GM21619 (cell line): ENCODE measurements at regions not wholly inside any gene's neighbourhood (a gene's known extent, or its start where the extent isn't known, plus 50 kb on each side); places are given as distances from the start of the nearest gene placed in this dataset.
A peak's percentile ranks its signal among the peaks of the same experiment; 100 is the strongest.
"Not testable (repeated sequence)": the region's sequence is repeated elsewhere in the genome, so short reads cannot be mapped to it uniquely, and the experiment has no call there.

Experiments
- ATAC-seq: cut with Tn5 transposase; IDR thresholded peaks from one replicate; pipeline ENCODE4 v1.9.1; 2021; ENCODE audit not compliant: unreplicated experiment

DNA sequence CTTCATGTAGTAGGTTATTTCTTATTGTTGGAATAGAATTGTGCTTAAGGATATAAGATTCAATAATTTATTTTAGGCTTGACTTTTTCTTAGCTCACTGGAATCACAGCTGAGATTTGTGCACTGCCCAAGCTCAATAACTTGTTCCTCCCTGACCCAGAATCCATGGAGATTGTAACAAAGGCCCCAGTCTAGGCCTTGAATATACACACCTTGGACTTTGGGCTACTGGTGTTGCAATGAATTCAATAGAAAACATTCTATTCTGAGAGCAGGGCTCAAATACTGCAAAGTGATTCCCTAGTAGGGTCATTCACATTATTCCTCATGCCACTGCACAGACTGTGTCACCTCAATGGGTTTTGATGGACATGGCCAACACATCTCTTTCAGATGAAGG is 352.4 kb downstream of the GALC start:
- no peak for ATAC-seq

GRCh38 chr14:87638196-87638595 is 354.8 kb downstream of the GALC start:
- no peak for ATAC-seq

GRCh38 chr14:87635442-87635841 is 357.5 kb downstream of the GALC start:
- no peak for ATAC-seq

DNA sequence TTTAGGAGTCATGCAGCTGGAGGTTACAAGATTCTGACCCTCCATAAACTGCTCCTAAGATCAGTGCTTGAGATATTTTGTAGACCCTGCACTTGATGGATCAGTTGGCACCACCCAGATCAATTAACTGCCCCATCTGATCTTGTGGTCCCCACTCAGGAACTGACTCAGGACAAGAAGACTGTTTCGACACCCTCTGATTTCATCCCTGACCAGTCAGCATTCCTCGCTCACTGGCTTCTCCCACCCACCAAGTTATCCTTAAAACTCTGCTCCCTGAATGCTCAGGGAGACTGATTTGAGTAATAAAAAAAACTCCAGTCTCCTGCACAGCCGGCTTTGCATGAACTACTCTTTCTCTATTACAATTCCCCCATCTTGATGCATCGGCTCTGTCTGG is 360.2 kb downstream of the GALC start:
- ATAC-seq = no peak

DNA sequence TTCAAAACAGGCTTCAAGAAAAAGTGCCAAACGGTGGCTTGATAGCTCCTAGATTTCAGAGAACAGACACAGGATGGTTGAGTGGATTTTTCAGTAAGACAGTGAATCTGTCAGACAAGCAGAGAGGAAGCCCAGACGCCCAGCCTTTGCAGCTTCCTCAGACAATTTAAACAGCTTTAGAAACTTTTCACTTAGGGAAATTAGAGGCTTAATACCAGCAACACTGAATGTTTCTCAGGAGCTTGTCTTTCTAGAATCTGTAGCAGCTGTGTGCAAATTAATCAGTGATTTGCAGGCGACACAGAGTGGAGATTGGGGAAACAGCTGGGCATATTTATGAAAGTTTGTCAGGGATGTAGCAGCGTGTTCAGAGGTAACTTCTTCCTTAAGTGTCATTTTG is 362.1 kb downstream of the GALC start:
- ATAC-seq = no peak

- ATAC-seq = no peak
These were observed 363.2 kb downstream of the GALC start for GRCh38 chr14:87629788-87630187.

DNA sequence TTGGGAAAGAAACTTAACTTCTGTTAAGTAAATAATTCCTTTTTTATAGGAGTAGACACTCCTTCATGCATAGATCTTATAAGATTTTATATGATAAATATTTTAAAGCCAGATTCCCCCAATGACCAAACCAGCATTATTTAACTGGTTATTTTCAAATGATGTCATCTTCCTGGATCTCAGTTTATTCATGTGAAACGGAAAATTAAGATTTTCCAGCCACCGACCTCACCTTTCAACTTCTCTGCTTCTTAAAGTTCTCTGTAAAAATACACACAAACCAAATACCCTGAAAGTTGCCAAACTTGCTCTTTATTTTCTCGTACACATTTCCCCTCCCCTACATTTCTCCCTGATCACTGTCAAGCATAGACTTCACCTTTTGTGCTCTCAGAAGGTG is 364.2 kb downstream of the GALC start:
- ATAC-seq = no peak

GRCh38 chr14:87628129-87628528 is 364.9 kb downstream of the GALC start:
- no peak for ATAC-seq

GRCh38 chr14:87626266-87626665 is 366.7 kb downstream of the GALC start:
- ATAC-seq = no peak

DNA sequence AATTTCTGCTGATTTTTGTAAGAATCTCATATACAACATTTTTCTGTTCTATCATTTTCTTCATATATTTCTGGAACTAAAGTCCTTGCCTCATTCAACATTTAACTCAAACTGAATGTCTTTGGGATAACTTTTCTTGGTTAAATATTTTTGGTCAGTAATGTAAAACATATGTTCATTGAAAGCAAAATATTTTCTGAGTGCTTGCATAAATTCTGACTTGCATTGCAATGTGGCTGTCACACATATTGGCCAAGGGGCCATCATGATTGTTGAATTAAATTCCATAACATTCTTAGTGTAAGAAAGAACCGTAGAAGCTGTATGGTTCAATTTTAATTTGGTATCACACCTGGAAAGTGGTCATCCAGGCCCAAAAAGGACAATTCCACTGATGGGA is 369.4 kb downstream of the GALC start:
- no peak for ATAC-seq

GRCh38 chr14:87617079-87617478 is 375.9 kb downstream of the GALC start:
- ATAC-seq = no peak

- peak; percentile 88 for ATAC-seq
These were observed 376.9 kb downstream of the GALC start for GRCh38 chr14:87615822-87616679.

DNA sequence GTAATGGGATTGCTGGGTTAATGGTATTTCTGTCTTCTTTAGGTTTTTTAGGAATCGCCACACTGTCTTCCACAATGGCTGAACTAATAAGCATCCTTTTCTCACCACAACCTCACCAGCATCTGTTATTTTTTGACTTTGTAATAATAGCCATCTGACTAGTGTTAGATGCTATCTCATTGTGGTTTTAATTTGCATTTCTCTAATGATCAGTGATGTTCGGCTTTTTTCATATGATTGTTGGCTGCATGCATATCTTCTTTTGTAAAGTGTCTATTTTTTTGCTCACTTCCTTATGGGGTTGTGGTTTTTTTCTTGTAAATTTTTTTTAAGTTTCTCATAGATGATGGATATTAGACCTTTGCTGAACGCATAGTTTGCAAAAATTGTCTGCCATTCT is 377.9 kb downstream of the GALC start:
- no peak for ATAC-seq

DNA sequence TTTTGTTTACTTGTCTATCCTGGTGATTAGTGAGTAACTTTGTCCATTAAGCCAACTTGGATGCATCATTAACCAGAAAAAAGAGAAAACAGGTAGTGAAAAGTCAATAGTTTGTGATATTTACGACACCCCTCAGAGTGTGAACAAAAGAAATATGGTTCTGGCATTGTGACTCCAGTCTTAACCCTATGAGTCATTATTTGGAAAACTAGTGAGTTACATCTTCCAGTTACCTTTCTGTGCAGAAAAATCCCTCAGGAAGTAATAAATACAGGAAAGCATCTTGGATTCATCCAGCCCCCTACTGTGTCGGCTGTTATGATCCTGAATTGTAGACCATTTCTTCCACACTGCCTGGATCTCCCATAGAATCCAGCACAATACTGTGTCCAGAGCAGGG is 379.1 kb downstream of the GALC start:
- no peak for ATAC-seq

- not testable (repeated sequence) for ATAC-seq
These were observed 385.9 kb downstream of the GALC start for GRCh38 chr14:87607056-87607455.

DNA sequence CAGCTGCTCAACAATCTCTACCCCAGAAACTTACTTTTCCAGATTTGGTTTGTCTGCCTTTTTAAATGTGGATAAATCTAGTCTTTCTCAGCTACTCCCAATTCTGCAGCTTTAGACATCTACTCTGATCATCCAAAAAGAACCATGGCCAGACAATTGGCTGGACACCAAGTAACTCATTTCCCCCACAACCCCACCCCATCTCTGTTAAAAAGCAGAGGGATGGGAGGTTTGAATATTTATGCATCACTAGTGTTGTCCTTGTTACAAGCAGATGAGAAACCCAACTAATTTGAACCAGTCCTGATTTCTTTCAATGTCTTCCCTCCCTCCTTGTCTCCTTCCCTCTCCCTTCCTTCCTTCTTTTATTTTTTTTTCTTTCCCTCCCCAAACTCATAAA is 391.9 kb downstream of the GALC start:
- ATAC-seq = no peak

- no peak for ATAC-seq
These were observed 392.7 kb downstream of the GALC start for GRCh38 chr14:87600240-87600639.

GRCh38 chr14:87581298-87581697 is 411.7 kb downstream of the GALC start:
- no peak for ATAC-seq

- ATAC-seq = no peak
These were observed 413.9 kb downstream of the GALC start for GRCh38 chr14:87579036-87579435.

DNA sequence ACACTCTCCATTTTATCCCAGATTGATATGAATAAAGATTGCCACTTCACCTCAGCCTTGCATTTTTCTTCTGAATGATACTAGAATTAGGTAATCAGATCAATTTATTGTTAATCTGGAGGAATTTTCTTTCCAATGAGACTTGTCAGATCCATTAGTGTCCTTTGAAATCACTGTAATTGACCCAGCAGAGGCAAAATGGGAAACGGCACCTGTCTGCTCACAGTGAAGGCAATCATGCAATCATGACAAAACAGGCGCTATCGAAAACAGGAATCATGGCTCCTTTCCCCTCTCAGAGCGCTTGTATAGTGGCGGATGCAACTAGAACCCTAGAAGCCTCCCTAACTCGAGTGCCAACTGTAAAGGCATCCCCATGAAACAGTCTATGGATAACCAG is 417.6 kb downstream of the GALC start:
- no peak for ATAC-seq

GRCh38 chr14:87573591-87573990 is 419.4 kb downstream of the GALC start:
- ATAC-seq = no peak

GRCh38 chr14:87567618-87568295 is 425.2 kb downstream of the GALC start:
- no peak for ATAC-seq

DNA sequence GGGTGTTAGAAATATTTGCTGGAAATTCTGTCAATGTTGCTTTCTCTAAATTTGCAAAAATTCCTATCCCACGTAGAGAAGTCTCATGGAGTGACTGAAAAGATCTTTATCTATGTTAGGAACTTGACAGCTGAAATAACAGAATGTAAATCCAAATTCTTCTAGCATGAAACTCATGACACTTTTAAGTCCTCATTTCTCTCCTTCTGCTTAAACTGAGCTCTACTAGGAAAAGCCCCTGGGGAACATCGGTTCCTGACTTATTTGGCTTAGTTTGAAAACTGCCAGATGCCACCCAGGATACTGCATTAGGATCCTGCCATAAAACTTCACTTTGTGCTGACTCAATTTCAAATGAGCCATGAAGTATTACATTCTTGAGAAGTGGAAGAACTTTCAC is 426.0 kb downstream of the GALC start:
- ATAC-seq = no peak
